HepG2 (cell line): ENCODE measurements at regions not wholly inside any gene's neighbourhood (a gene's known extent, or its start where the extent isn't known, plus 50 kb on each side); places are given as distances from the start of the nearest gene placed in this dataset.
"Not testable (repeated sequence)": the region's sequence is repeated elsewhere in the genome, so short reads cannot be mapped to it uniquely, and the experiment has no call there.

ENCODE experiments used
- ATAC-seq: fragments of 200-7000 bp; cut with Tn5 transposase; 3 replicates; pipeline ENCODE4 v1.9.1; 2020; ENCODE audit warnings: mild to moderate bottlenecking, moderate library complexity
- BruUV-seq: library from RNA; stranded (reverse); fragments of 400-500 nt; replicated peaks from 2 replicates; lab custom pipeline; 2021; lab: Mats Ljungman, UMichigan
- CTCF ChIA-PET: fragments of 300-600 bp; formaldehyde crosslinking; extraction: SDS; loops from one replicate; lab custom pipeline; 2021; ENCODE audit warnings: low total read pairs, inconsistent platforms, low intra/inter-chr PET ratio; lab: Yijun Ruan, JAX
- POLR2A ChIA-PET: fragments of 350-600 bp; sonication (Branson Sonifier 250); formaldehyde crosslinking; loops from one replicate; lab custom pipeline; 2020; ENCODE audit warnings: antibody characterized with exemption, inconsistent platforms; lab: Yijun Ruan, JAX
- DNase-seq: peaks from one replicate; pipeline ENCODE4 v3.0.0-alpha.2; 2015; ENCODE audit warnings: low spot score
- FAIRE-seq: peaks from 3 replicates; lab custom pipeline; 2011; peaks lifted over from hg19 to GRCh38; lab: Jason Lieb, UNC
- H2AFZ ChIP-seq: one replicate; pipeline ENCODE4 v1.6.1; 2011; ENCODE audit warnings: low read length, inconsistent platforms
- H3K27ac ChIP-seq: fragments of 300-600 bp; 3 replicates; pipeline ENCODE4 v1.8.0; 2011; ENCODE audit warnings: mixed run types, mild to moderate bottlenecking, mixed read lengths, low read length, inconsistent platforms; ENCODE audit not compliant: insufficient read depth; ENCODE audit errors: extremely low read length
- H3K27me3 ChIP-seq, 2 experiments: fragments of 200-600 bp in 1 of 2; 2 replicates in 1 of 2; 3 replicates in 1 of 2; pipeline versions ENCODE4 v1.6.0 to v1.8.0; 2011; ENCODE audit warnings: low read length in 2 of 2, mild to moderate bottlenecking in 2 of 2, moderate library complexity in 2 of 2, inconsistent platforms in 1 of 2; ENCODE audit not compliant: insufficient read depth in 2 of 2, control insufficient read depth in 1 of 2
- H3K36me3 ChIP-seq, 2 experiments: fragments of 200-600 bp in 1 of 2; replicated peaks in 1 of 2; 2 replicates in 1 of 2; 3 replicates in 1 of 2; pipeline versions ENCODE4 v1.5.1 to v1.8.0; 2011; ENCODE audit warnings: low read length in 2 of 2, inconsistent platforms in 1 of 2; ENCODE audit not compliant: insufficient read depth in 2 of 2, control insufficient read depth in 1 of 2
- H3K4me1 ChIP-seq: 2 replicates; pipeline ENCODE4 v1.5.1; 2012; ENCODE audit warnings: low read length, inconsistent platforms; ENCODE audit not compliant: insufficient read depth
- H3K4me2 ChIP-seq: 2 replicates; pipeline ENCODE4 v1.6.0; 2011; ENCODE audit warnings: low read depth, low read length, inconsistent platforms
- H3K4me3 ChIP-seq, 3 experiments: fragments of 200-600 bp in 1 of 3; sonication (generic), shearing (Covaris generic) in 1 of 3; replicated peaks in 1 of 3; 2 replicates each; pipeline ENCODE4 v1.5.1; 2011 to 2016; ENCODE audit warnings: low read length in 3 of 3, inconsistent platforms in 2 of 3, low read depth in 2 of 3, mild to moderate bottlenecking in 2 of 3, control low read depth in 1 of 3, mixed read lengths in 1 of 3; ENCODE audit not compliant: insufficient read depth in 1 of 3
- H3K79me2 ChIP-seq: one replicate; pipeline ENCODE4 v1.6.1; 2011; ENCODE audit warnings: low read length, inconsistent platforms; ENCODE audit not compliant: insufficient read depth
- H3K9ac ChIP-seq: 2 replicates; pipeline ENCODE4 v1.6.0; 2011; ENCODE audit warnings: mild to moderate bottlenecking, low read depth, low read length, inconsistent platforms; ENCODE audit not compliant: insufficient read depth
- H3K9me3 ChIP-seq: 2 replicates; pipeline ENCODE4 v1.5.1; 2012; ENCODE audit warnings: mild to moderate bottlenecking, low read length
- H4K20me1 ChIP-seq: 2 replicates; pipeline ENCODE4 v1.6.0; 2011; ENCODE audit warnings: inconsistent platforms, mild to moderate bottlenecking, low read length, moderate library complexity; ENCODE audit not compliant: insufficient read depth
- ONECUT2 ChIP-seq: sonication (generic); formaldehyde crosslinking; IDR thresholded peaks from 2 replicates; pipeline ENCODE4 v1.4.0; 2020; ENCODE audit warnings: missing genetic modification reagents
- PAXIP1 ChIP-seq: sonication (generic); formaldehyde crosslinking; conservative IDR thresholded peaks from 2 replicates; pipeline ENCODE4 v1.4.0; 2020; ENCODE audit warnings: mild to moderate bottlenecking, missing genetic modification reagents, moderate library complexity
- SOX13 ChIP-seq, 3 experiments: fragments of 450-650 bp in 1 of 3; sonication (generic) in 1 of 3; formaldehyde crosslinking in 1 of 3; IDR thresholded peaks in 2 of 3; conservative IDR thresholded peaks in 1 of 3; 2 replicates each; pipeline versions ENCODE4 v1.5.0 to v1.6.1; 2016 to 2020; ENCODE audit warnings: antibody characterized with exemption in 1 of 3, mild to moderate bottlenecking in 1 of 3, missing compliant biosample characterization in 1 of 3, missing genetic modification reagents in 1 of 3, moderate library complexity in 1 of 3
- SOX6 ChIP-seq, 2 experiments: fragments of 450-650 bp in 1 of 2; sonication (generic) in 1 of 2; formaldehyde crosslinking in 1 of 2; IDR thresholded peaks; 2 replicates each; pipeline versions ENCODE4 v1.4.0 to v1.6.1; 2017 to 2020; ENCODE audit warnings: antibody characterized with exemption in 1 of 2, mild to moderate bottlenecking in 1 of 2, missing genetic modification reagents in 1 of 2
- WGBS: methylation state at CpG from one replicate; pipeline ENCODE4 v1.1.6; 2017; ENCODE audit warnings: low lambda C conversion rate; 5-methylcytosine and 5-hydroxymethylcytosine counted together
- in situ Hi-C: cut with HindIII; loops from 2 replicates; pipeline ENCODE4 v1.10.0; 2017; ENCODE audit warnings: low pct_unique_long_range_greater_than_20kb; ENCODE audit not compliant: extremely low pct_ligation_motif_present
- intact Hi-C: fragments of 100-400 bp; cut with micrococcal nuclease; formaldehyde crosslinking; loops from one replicate; pipeline ENCODE4 v1.10.0; 2022; ENCODE audit not compliant: unreplicated experiment

- DNase-seq; POLR2A ChIA-PET; H3K36me3 ChIP-seq; H3K9ac ChIP-seq; CTCF ChIA-PET; intact Hi-C loops; FAIRE-seq; H3K4me3 ChIP-seq; H3K4me2 ChIP-seq; in situ Hi-C loops; H3K27ac ChIP-seq; H3K27me3 ChIP-seq; BruUV-seq; H3K4me1 ChIP-seq; H4K20me1 ChIP-seq; H3K79me2 ChIP-seq; H2AFZ ChIP-seq; H3K9me3 ChIP-seq; TF ChIP-seq SOX13, SOX6 (IDR thresholded peaks at IDR 0.05): not testable (repeated sequence)
- WGBS = 4% methylated on average over 2 of the region's 2 CpGs
- TF ChIP-seq ONECUT2 (CRISPR knock-in tag) (peak; percentile 92), SOX13 (CRISPR knock-in tag; conservative IDR thresholded peaks at IDR 0.05 in 1 of 2, IDR thresholded peaks at IDR 0.05 in 1 of 2) (0 out of 4 replicates have a peak, but pooled peaks of 1 of the 2 experiments have one; percentile 22), PAXIP1 (CRISPR knock-in tag) (peak; percentile 53), SOX6 (CRISPR knock-in tag; IDR thresholded peaks at IDR 0.05) (peak; percentile 34; the same call in 1 of the 2 replicates)
- ATAC-seq = peak; percentile 65
These were observed 255.9 kb downstream of the TINAG start for GRCh38 chr6:54564188-54564587.
